Cardiac fibroblast (primary cell): ENCODE measurements at regions not wholly inside any gene's neighbourhood (a gene's known extent, or its start where the extent isn't known, plus 50 kb on each side); places are given as distances from the start of the nearest gene placed in this dataset.

Source experiments
- DNase-seq, 2 donors: peaks; one replicate each; pipeline versions ENCODE4 v3.0.0 to v3.0.0-alpha.2; 2010; ENCODE audit warnings: low read depth in 2 of 2
- H3K4me3 ChIP-seq, 2 donors: replicated peaks in 1 of 2; 1 replicate in 1 of 2; 2 replicates in 1 of 2; pipeline ENCODE4 v1.5.1; 2011; ENCODE audit warnings: low read depth in 2 of 2, low read length in 2 of 2, mild to moderate bottlenecking in 2 of 2, moderate library complexity in 1 of 2
- CTCF ChIP-seq: IDR thresholded peaks from one replicate; pipeline ENCODE4 v1.5.1; 2011; ENCODE audit warnings: low read depth, mild to moderate bottlenecking, low read length, inconsistent platforms

GRCh38 chr6:167502471-167502870 is 177.6 kb downstream of the TTLL2 start:
- no peak for DNase-seq
- H3K4me3 ChIP-seq = no peak overlapping the region
- TF ChIP-seq CTCF = no peak

GRCh38 chr6:167504385-167504961 is 179.6 kb downstream of the TTLL2 start:
- no peak overlapping the region for H3K4me3 ChIP-seq
- DNase-seq = no peak
- TF ChIP-seq CTCF = no peak

GRCh38 chr6:167505199-167505598 is 180.3 kb downstream of the TTLL2 start:
- no peak overlapping the region for H3K4me3 ChIP-seq
- DNase-seq = no peak
- no peak for TF ChIP-seq CTCF

GRCh38 chr6:167505782-167506181 is 180.9 kb downstream of the TTLL2 start:
- no peak for DNase-seq

GRCh38 chr6:167506443-167507301 is 181.8 kb downstream of the TTLL2 start:
- no peak for DNase-seq
- TF ChIP-seq CTCF = no peak
- no peak overlapping the region for H3K4me3 ChIP-seq

More at GRCh38 chr6:167505782-167506181, 180.9 kb downstream of the TTLL2 start:
- no peak overlapping the region for H3K4me3 ChIP-seq
- no peak for TF ChIP-seq CTCF

- no peak for TF ChIP-seq CTCF
- DNase-seq = no peak
- no peak overlapping the region for H3K4me3 ChIP-seq
Measured at GRCh38 chr6:167507376-167507945, 182.6 kb downstream of the TTLL2 start.
